GM21619 (cell line): ENCODE measurements at regions not wholly inside any gene's neighbourhood (a gene's known extent, or its start where the extent isn't known, plus 50 kb on each side); places are given as distances from the start of the nearest gene placed in this dataset.
"Not testable (repeated sequence)": the region's sequence is repeated elsewhere in the genome, so short reads cannot be mapped to it uniquely, and the experiment has no call there.

Experiments used
- ATAC-seq: cut with Tn5 transposase; IDR thresholded peaks from one replicate; pipeline ENCODE4 v1.9.1; 2021; ENCODE audit not compliant: unreplicated experiment

GRCh38 chr9:118630931-118631595 is 738.2 kb downstream of the BRINP1 start:
- ATAC-seq, result no peak

DNA sequence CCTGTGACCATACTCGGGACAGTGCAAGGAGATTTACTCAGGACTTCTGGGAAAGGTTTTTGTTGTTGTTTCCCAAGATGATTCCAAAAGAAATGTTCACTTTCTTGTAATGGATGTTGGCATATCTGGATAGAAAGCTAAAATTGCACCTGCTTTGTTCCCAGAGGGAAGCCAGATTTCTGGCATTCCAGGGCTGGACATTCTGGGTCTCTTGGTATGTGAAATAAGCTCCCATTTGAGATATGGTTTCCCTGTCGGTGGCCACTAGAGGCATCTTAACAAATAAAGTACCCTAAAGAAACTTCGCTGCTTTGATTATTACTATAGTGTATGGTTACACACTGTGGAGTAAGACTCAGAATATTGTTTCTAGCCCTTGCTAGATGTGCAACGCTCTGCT is 737.3 kb downstream of the BRINP1 start:
- no peak for ATAC-seq

GRCh38 chr9:118635416-118635815 is 733.8 kb downstream of the BRINP1 start:
- no peak for ATAC-seq

DNA sequence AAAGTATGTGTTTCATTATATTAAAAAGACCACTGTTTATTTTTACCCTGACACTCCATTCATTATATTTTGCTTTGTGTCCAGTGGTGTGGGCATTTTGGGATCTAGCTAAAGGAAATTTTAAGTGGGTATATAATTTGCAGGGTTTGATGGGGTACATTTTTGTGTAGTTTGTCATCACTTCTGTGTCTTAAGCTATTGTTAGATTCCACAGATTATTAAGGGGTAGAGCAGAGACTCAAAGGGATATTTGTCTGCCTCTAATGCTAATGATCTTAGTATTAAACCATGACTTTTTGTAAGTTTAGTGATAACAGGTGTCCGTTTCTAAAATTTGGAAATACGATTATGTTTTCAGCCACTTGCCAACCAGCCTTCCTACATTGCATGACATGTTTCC is 731.6 kb downstream of the BRINP1 start:
- ATAC-seq, result no peak

DNA sequence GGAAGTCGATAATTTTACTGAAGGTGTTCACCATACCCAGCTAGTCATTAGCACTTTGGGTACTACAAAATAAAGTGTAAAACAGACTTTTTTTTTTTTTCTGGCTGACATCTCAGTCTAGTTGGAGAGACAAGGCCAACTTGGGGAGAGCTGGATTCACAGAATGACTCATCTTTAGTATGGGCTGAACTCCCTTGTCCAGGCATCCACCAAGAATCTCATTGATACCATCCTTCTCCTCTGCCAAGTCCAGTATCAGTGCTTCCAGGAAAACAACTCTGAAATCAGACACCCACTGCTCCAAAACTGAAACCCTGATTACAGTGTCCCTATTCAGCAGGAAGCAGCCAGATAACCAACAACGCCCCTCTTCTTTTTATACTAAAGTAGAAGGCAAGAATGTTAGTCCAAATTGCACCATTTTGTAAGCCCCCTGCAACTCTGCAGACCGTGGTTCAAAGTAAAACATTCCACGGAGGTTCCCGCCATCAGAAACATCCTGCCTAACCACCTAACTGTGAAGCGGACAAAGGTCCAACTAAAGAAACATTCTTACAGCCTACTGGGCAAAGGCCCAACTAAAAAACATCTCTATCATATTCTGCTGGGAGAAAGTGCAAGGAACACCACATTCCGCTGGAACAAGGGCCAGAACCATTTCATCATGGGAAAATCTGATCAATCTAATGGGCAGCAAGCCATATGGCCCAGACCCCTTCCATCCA is 728.2 kb downstream of the BRINP1 start:
- ATAC-seq, result no peak

DNA sequence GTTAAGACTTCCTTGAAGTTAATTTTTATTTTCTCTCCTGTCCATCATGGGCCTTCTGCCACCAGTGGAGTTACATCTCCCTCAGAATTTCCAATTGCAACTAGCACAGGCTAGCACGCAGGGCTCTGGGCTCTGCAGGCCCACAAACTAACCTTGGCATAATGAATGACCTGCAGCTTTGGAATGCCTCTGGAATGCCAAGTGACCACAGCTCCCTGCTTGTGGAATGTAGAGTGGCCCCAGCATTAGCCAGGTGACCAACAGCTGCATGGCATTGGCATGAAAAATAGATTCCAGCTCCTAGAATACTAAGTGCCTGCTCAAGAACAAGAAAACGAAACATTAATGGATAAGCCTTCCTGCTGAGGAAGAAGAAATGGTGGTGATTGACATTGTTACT is 726.1 kb downstream of the BRINP1 start:
- ATAC-seq, result no peak

GRCh38 chr9:118644066-118644465 is 725.2 kb downstream of the BRINP1 start:
- ATAC-seq, result no peak

GRCh38 chr9:118647331-118647730 is 721.9 kb downstream of the BRINP1 start:
- no peak for ATAC-seq

GRCh38 chr9:118650417-118650816 is 718.8 kb downstream of the BRINP1 start:
- ATAC-seq, result no peak

DNA sequence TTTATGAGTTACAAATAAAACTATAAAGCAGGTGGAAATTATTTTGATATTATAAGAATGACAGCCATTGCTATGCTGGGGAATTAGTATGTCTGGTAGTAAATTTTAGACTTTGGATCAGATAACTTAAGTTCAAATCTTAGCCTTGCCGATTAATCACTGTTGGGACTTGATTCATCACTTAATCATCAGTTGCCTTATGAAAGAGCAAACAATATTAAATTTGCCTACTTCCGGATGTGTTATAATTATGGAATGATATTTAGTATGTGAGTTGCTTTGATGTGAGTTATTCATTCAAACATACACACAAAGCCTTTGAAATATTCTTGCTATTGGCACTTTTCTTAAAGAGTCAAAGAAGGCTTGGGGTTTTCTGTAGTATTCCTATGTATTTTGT is 717.7 kb downstream of the BRINP1 start:
- ATAC-seq, result no peak

GRCh38 chr9:118652258-118652657 is 717.0 kb downstream of the BRINP1 start:
- ATAC-seq, result no peak

- ATAC-seq, result no peak
These were observed 716.3 kb downstream of the BRINP1 start for GRCh38 chr9:118652912-118653311.

DNA sequence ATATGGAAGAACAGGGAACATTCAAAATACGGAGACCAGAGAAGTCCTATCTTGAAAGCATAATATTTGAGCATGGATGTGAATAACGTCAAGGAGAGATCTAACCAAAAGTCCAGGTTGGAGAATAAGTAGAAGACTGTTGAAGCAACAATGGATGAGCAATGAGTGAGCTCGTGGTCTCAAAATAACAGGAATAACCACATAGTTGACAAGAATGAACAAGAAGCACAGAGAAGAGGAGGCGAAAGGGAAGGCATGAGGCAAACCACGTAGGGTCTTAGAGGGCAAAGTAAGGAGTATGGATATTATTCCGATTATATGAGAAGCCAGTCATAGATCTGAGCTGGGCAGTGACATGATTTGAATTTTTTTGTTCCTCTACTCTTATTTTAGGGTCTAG is 710.2 kb downstream of the BRINP1 start:
- ATAC-seq, result no peak

GRCh38 chr9:118665226-118665919 is 703.9 kb downstream of the BRINP1 start:
- ATAC-seq, result no peak

DNA sequence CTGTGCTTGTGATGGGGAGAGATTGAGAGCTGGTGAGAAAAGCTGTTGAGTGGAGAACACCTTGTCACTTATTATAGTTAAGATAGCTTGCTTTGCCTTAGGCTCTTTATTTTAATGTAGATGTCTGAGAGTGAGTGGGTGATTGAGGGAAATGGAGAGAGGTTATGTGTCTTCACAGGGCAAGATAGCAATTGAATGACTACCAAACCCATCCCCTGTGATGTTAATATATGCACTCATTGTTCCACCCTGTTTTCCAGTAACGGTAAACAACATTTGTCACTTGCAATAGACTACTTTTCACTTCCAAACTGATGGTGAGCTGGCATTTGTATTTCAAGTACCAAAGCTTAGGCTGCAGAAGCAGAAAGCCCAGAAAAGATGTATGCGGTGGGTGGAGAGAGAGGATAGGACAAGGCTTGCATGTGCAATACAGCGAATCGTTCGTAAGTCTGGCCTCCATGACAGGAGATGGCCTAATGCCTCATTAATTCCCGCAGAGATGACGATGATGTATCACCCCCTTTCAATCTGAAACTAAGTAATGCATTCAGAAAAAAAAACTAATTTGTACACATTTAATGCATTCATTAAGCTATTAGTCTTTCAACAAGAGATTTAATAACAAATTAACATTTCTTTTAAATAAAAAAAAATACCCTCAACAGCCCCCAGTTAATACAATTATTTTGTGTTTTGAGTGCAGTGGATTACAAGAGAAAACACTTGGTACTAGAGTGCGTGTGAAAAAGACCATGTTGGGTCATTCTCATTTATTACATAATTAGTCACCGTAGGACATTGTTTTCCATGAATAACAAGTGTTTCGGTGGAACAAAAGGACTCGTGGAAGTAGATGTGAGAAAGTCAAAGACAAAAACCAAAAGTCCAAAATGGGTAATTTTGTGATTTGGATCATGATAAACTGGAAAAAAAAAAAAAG is 699.0 kb downstream of the BRINP1 start:
- ATAC-seq, result no peak

GRCh38 chr9:118674942-118675341 is 694.3 kb downstream of the BRINP1 start:
- ATAC-seq, result no peak

- ATAC-seq, result not testable (repeated sequence)
These were observed 691.1 kb downstream of the BRINP1 start for GRCh38 chr9:118677936-118678653.

- ATAC-seq, result no peak
These were observed 682.3 kb downstream of the BRINP1 start for GRCh38 chr9:118686959-118687358.

- no peak for ATAC-seq
These were observed 680.0 kb downstream of the BRINP1 start for GRCh38 chr9:118689280-118689679.

- ATAC-seq, result no peak
These were observed 676.6 kb downstream of the BRINP1 start for GRCh38 chr9:118692613-118693012.
